ENCODE measurements at regions not wholly inside any gene's neighbourhood (a gene's known extent, or its start where the extent isn't known, plus 50 kb on each side); places are given as distances from the start of the nearest gene placed in this dataset.

GRCh38 chr17:73887739-73888138 is 243.5 kb upstream of the SDK2 start:
- Mint-ChIP-seq H3K27ac (no peak overlapping the region), H3K9me3 (no peaks in the 10 kb centered on the region), H3K27me3 (peaks cover 0 to 3% (median 0%) of the 10 kb centered on the region in 5 donors), H3K36me3 (peaks cover 0 to 3% (median 0%) of the 10 kb centered on the region in 5 donors), H3K4me1 (peaks cover 0 to 7% (median 0%) of the 10 kb centered on the region in 7 donors), H3K4me3 (no peak overlapping the region)
- Histone ChIP-seq H3K36me3 (ENCODE audit: control insufficient read depth in 2 of 3, insufficient read depth in 3 of 3, low read length in 3 of 3) (no peaks in the 10 kb centered on the region), H3K9me3 (ENCODE audit: control insufficient read depth in 2 of 3, low read length in 3 of 3) (no peaks in the 10 kb centered on the region), H3K4me1 (ENCODE audit: control insufficient read depth in 2 of 2, insufficient read depth in 2 of 2, low read length in 2 of 2) (no peaks in the 10 kb centered on the region), H3K4me3 (ENCODE audit: low read length) (no peak overlapping the region), H3K27ac (ENCODE audit: low read depth, low read length) (no peak overlapping the region), H3K27me3 (ENCODE audit: control insufficient read depth in 2 of 2, insufficient read depth in 2 of 2, low read length in 2 of 2) (no peaks in the 10 kb centered on the region)
- intact Hi-C loops (cut with micrococcal nuclease), result no loop called here
- ATAC-seq, result no peak
- DNase-seq, result no peak
- ChIA-PET POLR2A (interaction anchor here (0.5 to 0.7 kb wide), 2 partner anchors 107 to 140 kb away, joined by 3 to 4 read pairs; no protein-coding TSS in a partner anchor), CTCF (no interaction called here)

DNA sequence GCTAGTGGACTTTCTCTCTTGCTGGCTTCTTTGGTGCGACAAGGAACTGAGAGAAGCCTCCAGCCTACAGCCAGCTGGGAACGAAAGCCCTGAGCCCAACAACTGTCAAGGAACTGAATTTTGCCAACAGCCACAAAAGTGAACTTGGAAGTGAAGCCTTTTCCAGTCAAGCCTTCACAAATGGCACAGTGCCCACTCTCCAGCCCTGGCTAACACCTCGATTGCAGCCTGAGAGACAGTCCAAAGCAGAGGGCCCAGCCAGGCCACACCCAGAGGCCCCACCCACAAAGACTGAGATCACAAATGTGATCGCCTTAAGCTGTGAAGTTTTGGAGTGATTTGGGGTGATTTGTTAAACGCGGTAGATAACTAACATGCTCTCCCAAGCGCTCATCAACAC is 244.6 kb upstream of the SDK2 start:
- POLR2A ChIA-PET, result no interaction called here

GRCh38 chr17:73889439-73889838 is 245.2 kb upstream of the SDK2 start:
- H3K27ac ChIP-seq (ENCODE audit: low read depth, low read length), result no peak overlapping the region
- H3K9me3 ChIP-seq (ENCODE audit: control insufficient read depth in 2 of 3, low read length in 3 of 3), result no peaks in the 10 kb centered on the region
- intact Hi-C loops (cut with micrococcal nuclease), result no loop called here
- H3K27me3 ChIP-seq (ENCODE audit: control insufficient read depth in 2 of 2, insufficient read depth in 2 of 2, low read length in 2 of 2), result no peaks in the 10 kb centered on the region
- no peak overlapping the region for H3K4me3 ChIP-seq (ENCODE audit: low read length)
- H3K27ac Mint-ChIP-seq, result no peak overlapping the region
- ATAC-seq (no peak), DNase-seq (no peak)
- no peaks in the 10 kb centered on the region for H3K36me3 ChIP-seq (ENCODE audit: control insufficient read depth in 2 of 3, insufficient read depth in 3 of 3, low read length in 3 of 3)
- no peak overlapping the region for H3K4me3 Mint-ChIP-seq
- peaks cover 0 to 7% (median 0%) of the 10 kb centered on the region in 7 donors for H3K4me1 Mint-ChIP-seq
- peaks cover 0 to 3% (median 0%) of the 10 kb centered on the region in 11 donors for H3K9me3 Mint-ChIP-seq
- H3K4me1 ChIP-seq (ENCODE audit: control insufficient read depth in 2 of 2, insufficient read depth in 2 of 2, low read length in 2 of 2), result no peaks in the 10 kb centered on the region
- ChIA-PET POLR2A (no interaction called here), CTCF (no interaction called here)
- peaks cover 0 to 3% (median 0%) of the 10 kb centered on the region in 5 donors for H3K36me3 Mint-ChIP-seq
- H3K27me3 Mint-ChIP-seq, result peaks cover 0 to 5% (median 3%) of the 10 kb centered on the region in 5 donors

More for the DNA sequence above, 244.6 kb upstream of the SDK2 start:
- DNase-seq (no peak), ATAC-seq (no peak)
- Histone ChIP-seq H3K4me1 (ENCODE audit: control insufficient read depth in 2 of 2, insufficient read depth in 2 of 2, low read length in 2 of 2) (no peaks in the 10 kb centered on the region), H3K27ac (ENCODE audit: low read depth, low read length) (no peak overlapping the region), H3K27me3 (ENCODE audit: control insufficient read depth in 2 of 2, insufficient read depth in 2 of 2, low read length in 2 of 2) (no peaks in the 10 kb centered on the region), H3K9me3 (ENCODE audit: control insufficient read depth in 2 of 3, low read length in 3 of 3) (no peaks in the 10 kb centered on the region), H3K4me3 (ENCODE audit: low read length) (no peak overlapping the region), H3K36me3 (ENCODE audit: control insufficient read depth in 2 of 3, insufficient read depth in 3 of 3, low read length in 3 of 3) (no peaks in the 10 kb centered on the region)
- CTCF ChIA-PET, result no interaction called here
- H3K4me3 Mint-ChIP-seq, result no peak overlapping the region
- no peak overlapping the region for H3K27ac Mint-ChIP-seq
- intact Hi-C loops (cut with micrococcal nuclease), result no loop called here
- H3K9me3 Mint-ChIP-seq, result peaks cover 0 to 3% (median 0%) of the 10 kb centered on the region in 11 donors
- H3K36me3 Mint-ChIP-seq, result peaks cover 0 to 3% (median 0%) of the 10 kb centered on the region in 5 donors
- peaks cover 0 to 5% (median 3%) of the 10 kb centered on the region in 5 donors for H3K27me3 Mint-ChIP-seq
- H3K4me1 Mint-ChIP-seq, result peaks cover 0 to 7% (median 0%) of the 10 kb centered on the region in 7 donors

DNA sequence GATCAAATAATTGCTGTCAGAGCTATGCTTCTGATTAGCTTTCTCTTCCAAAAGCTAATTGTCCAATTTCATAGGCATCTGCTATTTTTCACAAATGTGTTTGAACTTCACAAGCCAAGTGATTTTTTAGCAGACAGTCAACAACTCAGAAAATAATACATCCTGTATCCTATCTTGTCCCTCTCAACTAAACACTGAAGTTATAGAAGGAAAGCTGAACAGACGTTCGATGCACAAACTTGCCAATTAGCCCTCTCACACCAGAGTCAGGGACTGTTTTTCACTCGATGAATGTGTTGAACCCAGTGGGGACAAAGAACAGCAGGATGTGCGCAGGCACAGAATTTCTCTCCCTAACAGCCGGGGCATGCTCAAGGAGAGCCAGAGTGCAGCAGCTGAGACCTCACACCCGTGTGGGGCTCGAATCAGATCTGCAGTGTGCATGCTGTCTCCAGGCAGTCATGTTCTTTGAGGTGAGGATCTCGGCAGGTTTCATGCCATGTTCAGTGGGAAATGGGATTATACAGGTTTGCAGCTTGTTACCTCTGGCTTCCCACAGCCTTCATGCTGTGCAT is 246.7 kb upstream of the SDK2 start:
- ATAC-seq, result no peak

DNA sequence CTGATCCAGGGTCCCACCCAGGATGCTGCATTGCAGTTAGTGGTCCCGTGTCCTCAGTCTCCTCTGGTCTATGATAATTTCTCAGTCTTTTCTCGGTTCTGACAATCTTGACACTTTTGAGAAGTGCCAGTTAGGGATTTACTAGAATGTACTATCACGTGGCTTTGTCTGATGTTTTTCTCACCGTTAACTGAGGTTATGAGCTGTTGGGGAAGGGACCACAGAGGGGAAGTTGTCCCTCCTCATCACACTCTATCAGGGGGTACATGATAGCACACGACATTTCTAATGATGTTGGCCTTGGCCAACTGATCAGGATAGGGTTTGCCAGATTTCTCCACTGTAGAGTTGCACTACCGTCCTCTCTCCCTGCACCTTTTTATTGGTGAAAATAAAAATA is 250.9 kb upstream of the SDK2 start:
- no peak for ATAC-seq
- H3K4me1 Mint-ChIP-seq, result peaks cover 0 to 4% (median 0%) of the 10 kb centered on the region in 7 donors

More for the DNA sequence above, 246.7 kb upstream of the SDK2 start:
- peaks cover 0 to 3% (median 0%) of the 10 kb centered on the region in 11 donors for H3K9me3 Mint-ChIP-seq
- ChIA-PET POLR2A (no interaction called here), CTCF (no interaction called here)
- no peaks in the 10 kb centered on the region for H3K4me1 ChIP-seq (ENCODE audit: control insufficient read depth in 2 of 2, insufficient read depth in 2 of 2, low read length in 2 of 2)
- H3K4me1 Mint-ChIP-seq, result peaks cover 0 to 7% (median 0%) of the 10 kb centered on the region in 7 donors
- no peaks in the 10 kb centered on the region for H3K27me3 ChIP-seq (ENCODE audit: control insufficient read depth in 2 of 2, insufficient read depth in 2 of 2, low read length in 2 of 2)
- DNase-seq, result no peak
- no peak overlapping the region for H3K4me3 ChIP-seq (ENCODE audit: low read length)
- no peaks in the 10 kb centered on the region for H3K9me3 ChIP-seq (ENCODE audit: control insufficient read depth in 2 of 3, low read length in 3 of 3)
- H3K36me3 Mint-ChIP-seq, result peaks cover 0 to 3% (median 0%) of the 10 kb centered on the region in 5 donors
- no peak overlapping the region for H3K4me3 Mint-ChIP-seq
- peaks cover 0 to 5% (median 3%) of the 10 kb centered on the region in 5 donors for H3K27me3 Mint-ChIP-seq
- H3K27ac Mint-ChIP-seq, result peak overlapping the region in 1 of 9 donors; percentile 43
- no peaks in the 10 kb centered on the region for H3K36me3 ChIP-seq (ENCODE audit: control insufficient read depth in 2 of 3, insufficient read depth in 3 of 3, low read length in 3 of 3)
- intact Hi-C loops (cut with micrococcal nuclease), result no loop called here
- H3K27ac ChIP-seq (ENCODE audit: low read depth, low read length), result no peak overlapping the region

DNA sequence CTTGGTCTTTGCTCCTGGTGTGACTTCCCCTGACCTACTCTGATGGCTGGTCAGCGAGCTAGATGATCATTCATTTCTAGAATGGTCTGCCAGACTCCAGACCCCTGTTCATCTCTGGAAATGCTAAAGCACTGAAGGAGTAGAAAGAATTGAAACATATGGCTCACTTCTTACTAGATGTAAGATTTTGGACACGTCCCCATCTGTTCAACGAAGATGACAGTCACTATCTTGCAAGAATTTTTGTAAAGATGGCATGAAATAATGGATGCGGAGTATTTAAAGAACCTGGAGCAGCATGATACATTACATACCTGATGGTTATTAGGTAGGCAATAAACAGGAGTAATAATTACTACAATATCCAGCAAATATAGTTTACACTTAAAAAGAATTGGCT is 252.7 kb upstream of the SDK2 start:
- H3K27ac ChIP-seq (ENCODE audit: low read depth, low read length), result no peak overlapping the region
- CTCF ChIA-PET, result no interaction called here
- H3K27me3 ChIP-seq (ENCODE audit: control insufficient read depth in 2 of 2, insufficient read depth in 2 of 2, low read length in 2 of 2), result peaks cover 0 to 3% of the 10 kb centered on the region in 2 donors
- H3K4me3 ChIP-seq (ENCODE audit: low read length), result no peak overlapping the region
- peaks cover 18 to 32% (median 25%) of the 10 kb centered on the region in 5 donors for H3K27me3 Mint-ChIP-seq
- H3K4me1 Mint-ChIP-seq, result peaks cover 2 to 16% (median 9%) of the 10 kb centered on the region in 7 donors
- no peaks in the 10 kb centered on the region for H3K36me3 ChIP-seq (ENCODE audit: control insufficient read depth in 2 of 3, insufficient read depth in 3 of 3, low read length in 3 of 3)
- POLR2A ChIA-PET, result no interaction called here
- peaks cover 0 to 3% (median 0%) of the 10 kb centered on the region in 11 donors for H3K9me3 Mint-ChIP-seq
- ATAC-seq (no peak), DNase-seq (no peak)
- peaks cover 0 to 6% of the 10 kb centered on the region in 2 donors for H3K4me1 ChIP-seq (ENCODE audit: control insufficient read depth in 2 of 2, insufficient read depth in 2 of 2, low read length in 2 of 2)
- H3K4me3 Mint-ChIP-seq, result no peak overlapping the region
- intact Hi-C loops (cut with micrococcal nuclease), result no loop called here
- H3K36me3 Mint-ChIP-seq, result peaks cover 0 to 5% (median 0%) of the 10 kb centered on the region in 5 donors
- H3K9me3 ChIP-seq (ENCODE audit: control insufficient read depth in 2 of 3, low read length in 3 of 3), result no peaks in the 10 kb centered on the region
- no peak overlapping the region for H3K27ac Mint-ChIP-seq

More for the DNA sequence above, 250.9 kb upstream of the SDK2 start:
- intact Hi-C loops (cut with micrococcal nuclease), result no loop called here
- CTCF ChIA-PET, result interaction anchor here (0.6 kb wide), 1 partner anchor 9 kb away, joined by 3 read pairs; no protein-coding TSS in a partner anchor
- no peaks in the 10 kb centered on the region for H3K9me3 ChIP-seq (ENCODE audit: control insufficient read depth in 2 of 3, low read length in 3 of 3)
- Mint-ChIP-seq H3K27me3 (peaks cover 10 to 25% (median 15%) of the 10 kb centered on the region in 5 donors), H3K27ac (no peak overlapping the region), H3K36me3 (peaks cover 0 to 5% (median 0%) of the 10 kb centered on the region in 5 donors), H3K9me3 (peaks cover 0 to 3% (median 0%) of the 10 kb centered on the region in 11 donors), H3K4me3 (no peak overlapping the region)
- no peak for DNase-seq
- POLR2A ChIA-PET, result no interaction called here
- H3K27ac ChIP-seq (ENCODE audit: low read depth, low read length), result no peak overlapping the region
- H3K36me3 ChIP-seq (ENCODE audit: control insufficient read depth in 2 of 3, insufficient read depth in 3 of 3, low read length in 3 of 3), result no peaks in the 10 kb centered on the region
- H3K4me1 ChIP-seq (ENCODE audit: control insufficient read depth in 2 of 2, insufficient read depth in 2 of 2, low read length in 2 of 2), result no peaks in the 10 kb centered on the region
- H3K4me3 ChIP-seq (ENCODE audit: low read length), result no peak overlapping the region
- no peaks in the 10 kb centered on the region for H3K27me3 ChIP-seq (ENCODE audit: control insufficient read depth in 2 of 2, insufficient read depth in 2 of 2, low read length in 2 of 2)

DNA sequence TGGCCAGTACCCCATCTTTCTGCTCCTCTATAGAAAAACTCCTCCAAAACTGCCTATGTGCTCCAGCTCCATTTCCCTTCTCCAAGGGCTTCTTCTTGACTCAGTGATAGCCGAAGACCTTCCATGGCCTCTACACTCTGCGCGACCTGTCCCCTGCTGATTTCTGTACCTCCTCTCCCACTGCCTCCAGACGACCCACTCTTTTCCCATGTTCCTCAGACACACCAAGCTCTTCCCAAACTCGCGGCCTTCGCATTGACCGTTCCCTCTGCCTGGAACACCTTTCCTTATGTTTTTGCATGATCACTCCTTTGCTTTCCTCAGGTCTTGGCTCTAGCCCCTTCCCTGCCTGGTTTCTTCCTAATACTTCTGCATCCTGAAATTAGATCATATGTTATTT is 255.6 kb upstream of the SDK2 start:
- Histone ChIP-seq H3K36me3 (ENCODE audit: control insufficient read depth in 2 of 3, insufficient read depth in 3 of 3, low read length in 3 of 3) (no peaks in the 10 kb centered on the region), H3K27ac (ENCODE audit: low read depth, low read length) (no peak overlapping the region), H3K4me1 (ENCODE audit: control insufficient read depth in 2 of 2, insufficient read depth in 2 of 2, low read length in 2 of 2) (peaks cover 0 to 6% of the 10 kb centered on the region in 2 donors), H3K9me3 (ENCODE audit: control insufficient read depth in 2 of 3, low read length in 3 of 3) (no peaks in the 10 kb centered on the region), H3K27me3 (ENCODE audit: control insufficient read depth in 2 of 2, insufficient read depth in 2 of 2, low read length in 2 of 2) (peaks cover 0 to 3% of the 10 kb centered on the region in 2 donors), H3K4me3 (ENCODE audit: low read length) (no peak overlapping the region)
- H3K4me1 Mint-ChIP-seq, result peaks cover 2 to 21% (median 12%) of the 10 kb centered on the region in 7 donors
- H3K27ac Mint-ChIP-seq, result no peak overlapping the region
- H3K4me3 Mint-ChIP-seq, result peak overlapping the region in 1 of 10 donors; percentile 73
- CTCF ChIA-PET, result no interaction called here
- POLR2A ChIA-PET, result no interaction called here
- DNase-seq, result no peak
- no peaks in the 10 kb centered on the region for H3K9me3 Mint-ChIP-seq
- ATAC-seq, result no peak
- intact Hi-C loops (cut with micrococcal nuclease), result loop anchor here in 1 of 2 donors (5.0 kb wide), 1 partner anchor 178 kb away; no protein-coding TSS in a partner anchor
- H3K27me3 Mint-ChIP-seq, result peaks cover 18 to 38% (median 29%) of the 10 kb centered on the region in 5 donors
- peaks cover 0 to 5% (median 0%) of the 10 kb centered on the region in 5 donors for H3K36me3 Mint-ChIP-seq
